ENCODE measurements at regions not wholly inside any gene's neighbourhood (a gene's known extent, or its start where the extent isn't known, plus 50 kb on each side); places are given as distances from the start of the nearest gene placed in this dataset.

DNA sequence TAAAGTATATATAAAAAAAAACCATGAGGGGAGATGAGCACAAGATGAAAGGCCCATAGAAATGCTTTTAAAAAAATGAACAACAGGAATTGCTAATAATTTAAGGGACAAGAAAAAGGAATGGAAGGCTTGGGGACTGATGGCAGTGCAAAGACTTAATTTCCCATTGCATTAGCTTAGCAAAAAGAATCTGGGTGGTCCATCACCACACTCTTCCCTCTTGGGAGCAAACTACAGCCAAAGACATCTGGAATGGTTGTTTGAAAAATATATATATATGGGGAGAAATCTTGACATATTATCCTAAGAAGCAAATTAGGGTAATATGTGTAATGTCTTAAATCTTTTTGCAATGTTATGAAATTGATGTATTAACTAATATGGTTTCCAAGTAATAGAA, 727.1 kb downstream of the METTL15 start:
- Histone ChIP-seq H3K4me1 (peaks cover 55% of the 10 kb centered on the region), H3K27ac (no peak overlapping the region)

DNA sequence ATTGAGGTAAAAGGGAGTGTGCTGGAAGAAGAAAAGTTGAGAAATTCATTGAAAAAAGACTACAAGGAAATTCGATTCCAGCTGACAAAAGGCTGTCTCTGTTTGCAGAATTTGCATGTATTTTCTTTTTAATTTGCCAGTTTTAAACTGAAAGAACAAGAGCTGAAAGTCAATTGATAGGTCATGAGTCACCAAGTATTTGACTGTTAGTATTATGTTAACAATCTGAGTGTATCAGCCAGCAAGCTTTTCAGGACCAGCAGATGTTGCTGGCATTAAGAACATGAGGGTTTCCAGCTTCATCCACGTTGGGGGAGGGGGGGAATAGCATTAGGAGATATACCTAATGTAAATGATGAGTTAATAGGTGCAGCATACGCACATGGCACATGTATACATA, 726.7 kb downstream of the METTL15 start:
- no peak overlapping the region for H3K27ac ChIP-seq
- DNase-seq: peak; percentile 9 to 48
- H3K4me1 ChIP-seq: peaks cover 53% of the 10 kb centered on the region
- H3K9me3 ChIP-seq (replicated peaks): no peaks in the 10 kb centered on the region
- no peak overlapping the region for H3K4me3 ChIP-seq
- no peaks in the 10 kb centered on the region for H3K36me3 ChIP-seq
- H3K27me3 ChIP-seq: no peaks in the 10 kb centered on the region

More for the DNA sequence above, 727.1 kb downstream of the METTL15 start:
- no peak overlapping the region for H3K4me3 ChIP-seq
- H3K9me3 ChIP-seq (replicated peaks): no peaks in the 10 kb centered on the region
- no peaks in the 10 kb centered on the region for H3K36me3 ChIP-seq
- H3K27me3 ChIP-seq: no peaks in the 10 kb centered on the region
- no peak for DNase-seq

DNA sequence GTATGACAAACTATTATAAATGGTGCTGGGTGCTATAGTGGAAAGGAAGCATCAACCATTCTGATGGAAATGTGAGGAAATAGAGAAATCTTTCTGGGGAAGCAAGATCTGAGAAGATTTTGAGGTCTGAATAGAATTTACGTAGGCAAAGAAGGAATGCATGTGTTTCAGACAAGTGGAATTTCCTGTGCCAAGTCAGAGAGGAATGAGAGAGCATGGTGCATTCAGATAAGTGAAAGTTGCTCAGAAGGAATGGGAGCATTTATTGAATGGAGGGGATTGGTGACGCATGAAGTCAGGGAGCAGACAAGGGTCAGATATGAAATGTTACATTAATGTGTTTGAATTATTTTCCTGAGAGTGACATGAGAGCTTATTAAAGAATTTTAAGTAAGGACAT, 725.5 kb downstream of the METTL15 start:
- no peaks in the 10 kb centered on the region for H3K9me3 ChIP-seq (replicated peaks)
- H3K27me3 ChIP-seq: no peaks in the 10 kb centered on the region
- H3K4me1 ChIP-seq: peaks cover 41% of the 10 kb centered on the region
- no peak for DNase-seq
- H3K27ac ChIP-seq: no peak overlapping the region; the same call in 1 of the 2 replicates
- H3K4me3 ChIP-seq: no peak overlapping the region
- no peaks in the 10 kb centered on the region for H3K36me3 ChIP-seq

GRCh38 chr11:28833169-28833568, 725.0 kb downstream of the METTL15 start:
- Histone ChIP-seq H3K9me3 (replicated peaks) (no peaks in the 10 kb centered on the region), H3K4me1 (peaks cover 36% of the 10 kb centered on the region)
- DNase-seq: no peak

DNA sequence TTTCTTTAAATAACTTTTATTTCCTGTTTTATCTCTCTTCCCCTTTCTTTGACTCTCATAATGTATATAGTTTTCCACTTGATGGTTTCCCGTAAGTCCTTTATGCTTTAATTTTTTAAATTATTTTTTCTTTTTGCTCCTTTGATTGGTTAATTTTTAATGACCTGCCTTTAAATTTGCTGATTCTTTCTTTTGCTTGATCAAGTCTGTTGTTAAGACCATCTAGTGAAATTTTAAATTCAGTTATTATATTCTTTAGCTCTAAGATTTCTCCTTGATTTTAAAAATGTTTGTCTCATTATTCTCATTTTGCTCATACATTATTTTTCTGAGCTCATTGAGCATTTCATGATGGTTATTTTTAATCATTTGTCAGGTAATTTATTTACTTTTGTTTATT, 718.6 kb downstream of the METTL15 start:
- DNase-seq: no peak
- Histone ChIP-seq H3K4me1 (no peaks in the 10 kb centered on the region), H3K4me3 (no peak overlapping the region), H3K27ac (no peak overlapping the region), H3K9me3 (replicated peaks) (no peaks in the 10 kb centered on the region; the same call in 1 of the 2 replicates), H3K36me3 (no peaks in the 10 kb centered on the region), H3K27me3 (no peaks in the 10 kb centered on the region)

More at GRCh38 chr11:28833169-28833568, 725.0 kb downstream of the METTL15 start:
- H3K36me3 ChIP-seq: no peaks in the 10 kb centered on the region
- no peaks in the 10 kb centered on the region for H3K27me3 ChIP-seq
- no peak overlapping the region for H3K4me3 ChIP-seq
- no peak overlapping the region for H3K27ac ChIP-seq

DNA sequence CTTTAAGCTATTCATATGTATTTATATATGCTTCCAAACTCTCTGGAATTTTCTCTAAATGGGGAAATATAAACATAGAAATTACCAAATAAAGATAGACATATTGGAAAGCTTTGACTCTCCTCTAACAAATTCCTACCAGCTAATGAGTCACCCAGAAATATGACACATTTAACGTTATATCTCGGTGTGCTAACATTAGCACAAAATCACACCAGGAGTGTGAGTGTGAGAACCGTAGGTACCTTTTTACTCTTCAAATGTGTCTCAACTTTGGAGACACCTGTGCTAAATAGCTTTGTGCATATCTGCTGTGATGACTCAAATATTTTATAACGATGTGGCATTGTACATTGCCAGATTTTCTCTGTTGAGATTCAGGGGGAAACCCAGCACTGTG, 714.4 kb downstream of the METTL15 start:
- no peak for DNase-seq
- Histone ChIP-seq H3K27ac (no peak overlapping the region), H3K4me1 (no peaks in the 10 kb centered on the region), H3K27me3 (peaks cover 7% of the 10 kb centered on the region; the same call in 1 of the 2 replicates), H3K9me3 (replicated peaks) (no peaks in the 10 kb centered on the region; the same call in 1 of the 2 replicates), H3K36me3 (no peaks in the 10 kb centered on the region), H3K4me3 (no peak overlapping the region)

GRCh38 chr11:28820296-28820989, 712.3 kb downstream of the METTL15 start:
- H3K4me1 ChIP-seq: no peaks in the 10 kb centered on the region
- H3K4me3 ChIP-seq: no peak overlapping the region
- peaks cover 7% of the 10 kb centered on the region; the same call in 1 of the 2 replicates for H3K27me3 ChIP-seq
- H3K9me3 ChIP-seq (replicated peaks): no peaks in the 10 kb centered on the region; the same call in 1 of the 2 replicates
- no peaks in the 10 kb centered on the region for H3K36me3 ChIP-seq
- DNase-seq: no peak
- H3K27ac ChIP-seq: no peak overlapping the region

GRCh38 chr11:28819741-28820140, 711.6 kb downstream of the METTL15 start:
- no peak for DNase-seq
- Histone ChIP-seq H3K27me3 (peaks cover 7% of the 10 kb centered on the region; the same call in 1 of the 2 replicates), H3K4me3 (no peak overlapping the region)

DNA sequence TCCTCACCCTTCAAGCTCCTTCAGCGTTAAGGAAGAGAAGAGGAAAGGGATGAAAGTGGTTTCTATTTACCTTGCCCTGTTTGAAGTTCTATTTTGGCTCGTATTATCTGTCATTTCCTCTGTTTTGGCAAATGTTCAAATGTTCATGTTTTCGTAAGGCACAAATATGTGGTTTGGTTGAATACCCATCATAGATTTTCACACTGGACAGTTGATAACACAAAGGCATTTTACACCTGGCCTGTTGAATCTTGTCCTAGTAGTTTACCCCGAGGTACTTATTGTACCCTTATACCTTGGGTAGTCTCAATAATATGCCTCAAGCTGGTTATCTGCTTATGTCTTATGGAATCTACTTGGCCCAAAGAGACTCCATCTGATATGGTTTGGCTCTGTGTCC, 706.9 kb downstream of the METTL15 start:
- Histone ChIP-seq H3K27me3 (no peaks in the 10 kb centered on the region), H3K36me3 (no peaks in the 10 kb centered on the region), H3K4me3 (no peak overlapping the region), H3K9me3 (replicated peaks) (no peaks in the 10 kb centered on the region), H3K27ac (no peak overlapping the region), H3K4me1 (no peaks in the 10 kb centered on the region)
- DNase-seq: no peak

More at GRCh38 chr11:28819741-28820140, 711.6 kb downstream of the METTL15 start:
- no peaks in the 10 kb centered on the region for H3K4me1 ChIP-seq
- no peaks in the 10 kb centered on the region for H3K9me3 ChIP-seq (replicated peaks)
- H3K27ac ChIP-seq: no peak overlapping the region
- H3K36me3 ChIP-seq: no peaks in the 10 kb centered on the region

GRCh38 chr11:28808771-28809170, 700.6 kb downstream of the METTL15 start:
- Histone ChIP-seq H3K9me3 (replicated peaks) (no peaks in the 10 kb centered on the region), H3K4me1 (no peaks in the 10 kb centered on the region), H3K27ac (no peak overlapping the region), H3K36me3 (no peaks in the 10 kb centered on the region), H3K27me3 (no peaks in the 10 kb centered on the region; the same call in 1 of the 2 replicates), H3K4me3 (no peak overlapping the region)
- DNase-seq: no peak

GRCh38 chr11:28799316-28799715, 691.1 kb downstream of the METTL15 start:
- Histone ChIP-seq H3K9me3 (replicated peaks) (no peaks in the 10 kb centered on the region), H3K36me3 (no peaks in the 10 kb centered on the region), H3K27me3 (no peaks in the 10 kb centered on the region), H3K4me1 (no peaks in the 10 kb centered on the region), H3K27ac (no peak overlapping the region), H3K4me3 (no peak overlapping the region)
- DNase-seq: no peak

GRCh38 chr11:28798286-28798685, 690.1 kb downstream of the METTL15 start:
- no peak overlapping the region for H3K4me3 ChIP-seq
- H3K4me1 ChIP-seq: no peaks in the 10 kb centered on the region
- DNase-seq: no peak
- no peaks in the 10 kb centered on the region for H3K36me3 ChIP-seq
- H3K27me3 ChIP-seq: no peaks in the 10 kb centered on the region
- no peak overlapping the region for H3K27ac ChIP-seq
- H3K9me3 ChIP-seq (replicated peaks): no peaks in the 10 kb centered on the region

DNA sequence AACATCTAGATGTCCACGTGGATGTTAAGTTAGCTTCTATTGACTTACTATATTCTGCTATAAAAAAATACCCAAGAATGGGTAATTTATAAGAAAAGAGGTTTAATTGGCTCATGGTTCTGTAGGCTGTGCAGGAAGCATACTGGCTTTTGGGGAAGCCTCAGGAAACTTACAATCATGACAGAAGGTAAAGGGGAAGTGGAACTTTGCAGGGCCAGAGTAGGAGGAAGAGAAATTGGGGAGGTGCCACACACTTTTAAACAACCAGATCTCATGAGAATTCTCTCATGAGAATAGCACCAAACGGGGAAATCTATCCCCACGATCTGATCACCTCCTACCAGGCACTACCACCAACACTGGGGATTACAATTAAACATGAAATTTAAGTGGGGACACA, 689.3 kb downstream of the METTL15 start:
- Histone ChIP-seq H3K4me3 (no peak overlapping the region), H3K9me3 (replicated peaks) (no peaks in the 10 kb centered on the region), H3K4me1 (no peaks in the 10 kb centered on the region), H3K27ac (no peak overlapping the region), H3K36me3 (no peaks in the 10 kb centered on the region), H3K27me3 (no peaks in the 10 kb centered on the region)
- no peak for DNase-seq

DNA sequence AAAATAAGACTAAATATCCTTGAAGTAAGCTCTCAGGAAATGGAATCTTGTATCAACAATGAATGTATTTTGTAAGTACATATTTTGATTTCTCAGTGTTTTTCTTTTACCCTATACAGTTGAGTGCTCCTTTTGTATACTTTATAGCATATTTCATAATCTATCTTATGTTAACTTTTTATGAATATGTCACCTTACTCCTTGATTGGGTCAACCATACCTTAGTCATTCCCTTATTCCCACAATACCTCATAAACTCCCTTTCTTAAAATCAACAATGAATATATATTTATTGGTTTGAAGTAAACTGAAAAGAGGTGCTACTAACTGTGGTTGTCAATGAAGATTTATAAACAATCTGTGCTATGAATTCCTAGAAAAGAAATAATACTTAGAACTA, 686.2 kb downstream of the METTL15 start:
- no peaks in the 10 kb centered on the region for H3K9me3 ChIP-seq (replicated peaks)
- H3K4me1 ChIP-seq: no peaks in the 10 kb centered on the region
- DNase-seq: no peak
- no peak overlapping the region for H3K4me3 ChIP-seq
- no peaks in the 10 kb centered on the region for H3K27me3 ChIP-seq
- no peak overlapping the region for H3K27ac ChIP-seq
- H3K36me3 ChIP-seq: no peaks in the 10 kb centered on the region

DNA sequence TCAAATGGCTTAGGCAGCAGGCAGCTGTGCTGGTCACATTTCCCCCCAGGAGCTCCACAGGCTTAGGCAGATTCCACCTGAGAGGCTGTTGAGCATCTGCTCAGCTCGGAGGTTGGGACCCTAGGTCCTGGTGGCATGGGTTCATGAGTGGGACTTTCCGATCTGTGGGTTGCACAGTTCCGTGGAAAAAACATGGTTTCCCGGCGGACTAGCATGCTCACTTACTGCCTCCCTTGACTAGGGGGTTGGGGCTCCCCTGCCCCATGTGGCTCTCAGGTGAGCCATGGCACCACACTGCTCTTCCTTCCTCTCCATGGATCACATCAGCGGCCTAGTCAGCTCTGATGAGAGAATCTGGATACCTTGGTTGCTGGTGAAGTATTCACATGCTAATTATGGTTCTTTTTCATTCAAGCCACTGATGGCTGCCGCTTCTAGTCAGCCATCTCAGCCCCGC, 685.1 kb downstream of the METTL15 start:
- Histone ChIP-seq H3K36me3 (no peaks in the 10 kb centered on the region), H3K9me3 (replicated peaks) (no peaks in the 10 kb centered on the region), H3K4me3 (no peak overlapping the region), H3K27me3 (no peaks in the 10 kb centered on the region), H3K27ac (no peak overlapping the region), H3K4me1 (no peaks in the 10 kb centered on the region)
- no peak for DNase-seq

GRCh38 chr11:28792856-28793255, 684.7 kb downstream of the METTL15 start:
- no peaks in the 10 kb centered on the region for H3K36me3 ChIP-seq
- no peak overlapping the region for H3K27ac ChIP-seq
- DNase-seq: no peak
- no peaks in the 10 kb centered on the region for H3K27me3 ChIP-seq
- no peak overlapping the region for H3K4me3 ChIP-seq
- no peaks in the 10 kb centered on the region for H3K4me1 ChIP-seq
- H3K9me3 ChIP-seq (replicated peaks): no peaks in the 10 kb centered on the region
